HepG2 (cell line): ENCODE measurements at regions not wholly inside any gene's neighbourhood (a gene's known extent, or its start where the extent isn't known, plus 50 kb on each side); places are given as distances from the start of the nearest gene placed in this dataset.
A peak's percentile ranks its signal among the peaks of the same experiment; 100 is the strongest.

ENCODE experiments used
- ATAC-seq: fragments of 200-7000 bp; cut with Tn5 transposase; 3 replicates; pipeline ENCODE4 v1.9.1; 2020; ENCODE audit warnings: mild to moderate bottlenecking, moderate library complexity
- BruUV-seq: library from RNA; stranded (reverse); fragments of 400-500 nt; replicated peaks from 2 replicates; lab custom pipeline; 2021; lab: Mats Ljungman, UMichigan
- CTCF ChIA-PET: fragments of 300-600 bp; formaldehyde crosslinking; extraction: SDS; loops from one replicate; lab custom pipeline; 2021; ENCODE audit warnings: low total read pairs, inconsistent platforms, low intra/inter-chr PET ratio; lab: Yijun Ruan, JAX
- POLR2A ChIA-PET: fragments of 350-600 bp; sonication (Branson Sonifier 250); formaldehyde crosslinking; loops from one replicate; lab custom pipeline; 2020; ENCODE audit warnings: antibody characterized with exemption, inconsistent platforms; lab: Yijun Ruan, JAX
- DNase-seq: peaks from one replicate; pipeline ENCODE4 v3.0.0-alpha.2; 2015; ENCODE audit warnings: low spot score
- FAIRE-seq: peaks from 3 replicates; lab custom pipeline; 2011; peaks lifted over from hg19 to GRCh38; lab: Jason Lieb, UNC
- H2AFZ ChIP-seq: one replicate; pipeline ENCODE4 v1.6.1; 2011; ENCODE audit warnings: low read length, inconsistent platforms
- H3K27ac ChIP-seq: fragments of 300-600 bp; 3 replicates; pipeline ENCODE4 v1.8.0; 2011; ENCODE audit warnings: mixed run types, mild to moderate bottlenecking, mixed read lengths, low read length, inconsistent platforms; ENCODE audit not compliant: insufficient read depth; ENCODE audit errors: extremely low read length
- H3K27me3 ChIP-seq, 2 experiments: fragments of 200-600 bp in 1 of 2; 2 replicates in 1 of 2; 3 replicates in 1 of 2; pipeline versions ENCODE4 v1.6.0 to v1.8.0; 2011; ENCODE audit warnings: low read length in 2 of 2, mild to moderate bottlenecking in 2 of 2, moderate library complexity in 2 of 2, inconsistent platforms in 1 of 2; ENCODE audit not compliant: insufficient read depth in 2 of 2, control insufficient read depth in 1 of 2
- H3K36me3 ChIP-seq, 2 experiments: fragments of 200-600 bp in 1 of 2; replicated peaks in 1 of 2; 2 replicates in 1 of 2; 3 replicates in 1 of 2; pipeline versions ENCODE4 v1.5.1 to v1.8.0; 2011; ENCODE audit warnings: low read length in 2 of 2, inconsistent platforms in 1 of 2; ENCODE audit not compliant: insufficient read depth in 2 of 2, control insufficient read depth in 1 of 2
- H3K4me1 ChIP-seq: 2 replicates; pipeline ENCODE4 v1.5.1; 2012; ENCODE audit warnings: low read length, inconsistent platforms; ENCODE audit not compliant: insufficient read depth
- H3K4me2 ChIP-seq: 2 replicates; pipeline ENCODE4 v1.6.0; 2011; ENCODE audit warnings: low read depth, low read length, inconsistent platforms
- H3K4me3 ChIP-seq, 3 experiments: fragments of 200-600 bp in 1 of 3; sonication (generic), shearing (Covaris generic) in 1 of 3; replicated peaks in 1 of 3; 2 replicates each; pipeline ENCODE4 v1.5.1; 2011 to 2016; ENCODE audit warnings: low read length in 3 of 3, inconsistent platforms in 2 of 3, low read depth in 2 of 3, mild to moderate bottlenecking in 2 of 3, control low read depth in 1 of 3, mixed read lengths in 1 of 3; ENCODE audit not compliant: insufficient read depth in 1 of 3
- H3K79me2 ChIP-seq: one replicate; pipeline ENCODE4 v1.6.1; 2011; ENCODE audit warnings: low read length, inconsistent platforms; ENCODE audit not compliant: insufficient read depth
- H3K9ac ChIP-seq: 2 replicates; pipeline ENCODE4 v1.6.0; 2011; ENCODE audit warnings: mild to moderate bottlenecking, low read depth, low read length, inconsistent platforms; ENCODE audit not compliant: insufficient read depth
- H3K9me3 ChIP-seq: 2 replicates; pipeline ENCODE4 v1.5.1; 2012; ENCODE audit warnings: mild to moderate bottlenecking, low read length
- H4K20me1 ChIP-seq: 2 replicates; pipeline ENCODE4 v1.6.0; 2011; ENCODE audit warnings: inconsistent platforms, mild to moderate bottlenecking, low read length, moderate library complexity; ENCODE audit not compliant: insufficient read depth
- FOSL2 ChIP-seq: sonication (generic); formaldehyde crosslinking; IDR thresholded peaks from 2 replicates; pipeline ENCODE4 v1.4.0; 2020; ENCODE audit warnings: missing genetic modification reagents
- GATAD2A ChIP-seq: IDR thresholded peaks from 2 replicates; pipeline ENCODE4 v1.6.1; 2016
- MAX ChIP-seq: IDR thresholded peaks from 2 replicates; pipeline ENCODE4 v1.6.1; 2012; ENCODE audit warnings: inconsistent platforms
- MYC ChIP-seq: sonication (generic); formaldehyde crosslinking; IDR thresholded peaks from 2 replicates; pipeline ENCODE4 v1.9.0; 2021; ENCODE audit warnings: missing genetic modification reagents, borderline replicate concordance
- NR2F1 ChIP-seq, 2 experiments: fragments of 450-650 bp in 1 of 2; formaldehyde crosslinking in 1 of 2; IDR thresholded peaks; 2 replicates each; pipeline versions ENCODE4 v1.5.0 to v1.6.1; 2016 to 2020; ENCODE audit warnings: mild to moderate bottlenecking in 1 of 2, missing compliant biosample characterization in 1 of 2, missing genetic modification reagents in 1 of 2, moderate library complexity in 1 of 2
- PHF21A ChIP-seq: sonication (generic); formaldehyde crosslinking; IDR thresholded peaks from 2 replicates; pipeline ENCODE4 v1.5.0; 2020; ENCODE audit warnings: mild to moderate bottlenecking, missing genetic modification reagents
- RARA ChIP-seq: IDR thresholded peaks from 2 replicates; pipeline ENCODE4 v1.6.1; 2016; ENCODE audit warnings: missing genetic modification reagents, missing compliant biosample characterization
- RXRA ChIP-seq: sonication (generic); formaldehyde crosslinking; IDR thresholded peaks from 2 replicates; pipeline ENCODE4 v1.5.1; 2020; ENCODE audit warnings: missing genetic modification reagents
- SALL1 ChIP-seq: sonication (generic); formaldehyde crosslinking; IDR thresholded peaks from 2 replicates; pipeline ENCODE4 v1.8.0; 2022; ENCODE audit warnings: mild to moderate bottlenecking, missing genetic modification reagents
- SAP130 ChIP-seq: IDR thresholded peaks from 2 replicates; pipeline ENCODE4 v1.6.1; 2016; ENCODE audit warnings: low read depth
- SKI ChIP-seq: fragments of 450-650 bp; IDR thresholded peaks from one replicate; pipeline ENCODE4 v1.6.1; 2018; ENCODE audit warnings: mild to moderate bottlenecking; ENCODE audit not compliant: partially characterized antibody
- SOX13 ChIP-seq, 3 experiments: fragments of 450-650 bp in 1 of 3; sonication (generic) in 1 of 3; formaldehyde crosslinking in 1 of 3; IDR thresholded peaks in 2 of 3; conservative IDR thresholded peaks in 1 of 3; 2 replicates each; pipeline versions ENCODE4 v1.5.0 to v1.6.1; 2016 to 2020; ENCODE audit warnings: antibody characterized with exemption in 1 of 3, mild to moderate bottlenecking in 1 of 3, missing compliant biosample characterization in 1 of 3, missing genetic modification reagents in 1 of 3, moderate library complexity in 1 of 3
- SP1 ChIP-seq, 2 experiments: fragments of 450-650 bp in 1 of 2; sonication (generic) in 1 of 2; formaldehyde crosslinking in 1 of 2; IDR thresholded peaks; 2 replicates each; pipeline versions ENCODE4 v1.4.0 to v1.6.1; 2016 to 2020; ENCODE audit warnings: missing genetic modification reagents in 1 of 2
- TEAD3 ChIP-seq: optimal IDR thresholded peaks from 2 replicates; pipeline ENCODE3; 2016; ENCODE audit warnings: borderline replicate concordance
- TOPORS ChIP-seq: sonication (generic); formaldehyde crosslinking; IDR thresholded peaks from 2 replicates; pipeline ENCODE4 v1.8.0; 2023; ENCODE audit warnings: mild to moderate bottlenecking, missing genetic modification reagents
- ZNF607 ChIP-seq: sonication (generic); formaldehyde crosslinking; IDR thresholded peaks from 2 replicates; pipeline ENCODE4 v1.5.1; 2020; ENCODE audit warnings: missing genetic modification reagents, mild to moderate bottlenecking, borderline replicate concordance
- WGBS: methylation state at CpG from one replicate; pipeline ENCODE4 v1.1.6; 2017; ENCODE audit warnings: low lambda C conversion rate; 5-methylcytosine and 5-hydroxymethylcytosine counted together
- in situ Hi-C: cut with HindIII; loops from 2 replicates; pipeline ENCODE4 v1.10.0; 2017; ENCODE audit warnings: low pct_unique_long_range_greater_than_20kb; ENCODE audit not compliant: extremely low pct_ligation_motif_present
- intact Hi-C: fragments of 100-400 bp; cut with micrococcal nuclease; formaldehyde crosslinking; loops from one replicate; pipeline ENCODE4 v1.10.0; 2022; ENCODE audit not compliant: unreplicated experiment
- TF ChIP-seq, protein P1 (sequence below): IDR thresholded peaks from 2 replicates; pipeline ENCODE4 v1.6.1; 2016; ENCODE audit warnings: mild to moderate bottlenecking
- TF ChIP-seq, protein P2 (sequence below): sonication (generic); formaldehyde crosslinking; IDR thresholded peaks from 2 replicates; pipeline ENCODE4 v1.4.0; 2020; ENCODE audit warnings: missing genetic modification reagents, borderline replicate concordance

GRCh38 chr11:64501500-64502427 is 54.0 kb upstream of the SLC22A11 start:
- no TSS peak for BruUV-seq
- H3K4me3 ChIP-seq, result peak overlapping the region in 1 of 3 experiments; percentile 9; a peak in 1 of 6 replicates
- peak; percentile 83 for DNase-seq
- H3K36me3 ChIP-seq, result no peaks in the 10 kb centered on the region
- ChIA-PET CTCF (no interaction called here), POLR2A (no interaction called here)
- H3K9me3 ChIP-seq, result no peaks in the 10 kb centered on the region
- intact Hi-C loops (no loop called here), in situ Hi-C loops (no loop called here)
- peak; percentile 97 for ATAC-seq
- H3K4me1 ChIP-seq, result peaks cover 15% of the 10 kb centered on the region
- H3K4me2 ChIP-seq, result peak overlapping the region; percentile 33
- no peaks in the 10 kb centered on the region for H3K79me2 ChIP-seq
- H2AFZ ChIP-seq, result no peak overlapping the region
- 12% methylated on average over 14 of the region's 14 CpGs for WGBS
- peaks cover 3 to 33% of the 10 kb centered on the region in 2 experiments; a peak in 3 of 5 replicates for H3K27me3 ChIP-seq
- no peaks in the 10 kb centered on the region for H4K20me1 ChIP-seq
- no peak overlapping the region for H3K9ac ChIP-seq
- no peak overlapping the region for H3K27ac ChIP-seq
- FAIRE-seq, result peak; percentile 85
- TF ChIP-seq GATAD2A (peak; percentile 61), SKI (peak; percentile 91), NR2F1 (CRISPR knock-in tag; IDR thresholded peaks at IDR 0.05) (peak in 1 of 2 experiments; percentile 39; a peak in 1 of 4 replicates), RXRA (peak; percentile 64; the same call in 1 of the 2 replicates), SP1 (IDR thresholded peaks at IDR 0.05) (no peak), SP1 (CRISPR knock-in tag; IDR thresholded peaks at IDR 0.05) (peak; percentile 22; the same call in 1 of the 2 replicates), MYC (no peak), SOX13 (IDR thresholded peaks at IDR 0.05) (no peak), SOX13 (CRISPR knock-in tag; conservative IDR thresholded peaks at IDR 0.05 in 1 of 2, IDR thresholded peaks at IDR 0.05 in 1 of 2) (peak in 1 of 2 experiments; percentile 32; a peak in 2 of 4 replicates), SAP130 (peak; percentile 41; the same call in 1 of the 2 replicates), TOPORS (no peak), MAX (peak; percentile 40; the same call in 1 of the 2 replicates), TEAD3 (CRISPR knock-in tag) (peak; percentile 95), ZNF607 (no peak), SALL1 (peak; percentile 49), PHF21A (no peak), FOSL2 (CRISPR knock-in tag) (peak; percentile 33; the same call in 1 of the 2 replicates), RARA (CRISPR knock-in tag) (peak; percentile 72)
- TF ChIP-seq, protein P1, sequence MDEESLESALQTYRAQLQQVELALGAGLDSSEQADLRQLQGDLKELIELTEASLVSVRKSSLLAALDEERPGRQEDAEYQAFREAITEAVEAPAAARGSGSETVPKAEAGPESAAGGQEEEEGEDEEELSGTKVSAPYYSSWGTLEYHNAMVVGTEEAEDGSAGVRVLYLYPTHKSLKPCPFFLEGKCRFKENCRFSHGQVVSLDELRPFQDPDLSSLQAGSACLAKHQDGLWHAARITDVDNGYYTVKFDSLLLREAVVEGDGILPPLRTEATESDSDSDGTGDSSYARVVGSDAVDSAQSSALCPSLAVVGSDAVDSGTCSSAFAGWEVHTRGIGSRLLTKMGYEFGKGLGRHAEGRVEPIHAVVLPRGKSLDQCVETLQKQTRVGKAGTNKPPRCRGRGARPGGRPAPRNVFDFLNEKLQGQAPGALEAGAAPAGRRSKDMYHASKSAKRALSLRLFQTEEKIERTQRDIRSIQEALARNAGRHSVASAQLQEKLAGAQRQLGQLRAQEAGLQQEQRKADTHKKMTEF, result 0 out of 2 replicates have a peak, but pooled peaks have one; percentile 22
- TF ChIP-seq, protein P2, sequence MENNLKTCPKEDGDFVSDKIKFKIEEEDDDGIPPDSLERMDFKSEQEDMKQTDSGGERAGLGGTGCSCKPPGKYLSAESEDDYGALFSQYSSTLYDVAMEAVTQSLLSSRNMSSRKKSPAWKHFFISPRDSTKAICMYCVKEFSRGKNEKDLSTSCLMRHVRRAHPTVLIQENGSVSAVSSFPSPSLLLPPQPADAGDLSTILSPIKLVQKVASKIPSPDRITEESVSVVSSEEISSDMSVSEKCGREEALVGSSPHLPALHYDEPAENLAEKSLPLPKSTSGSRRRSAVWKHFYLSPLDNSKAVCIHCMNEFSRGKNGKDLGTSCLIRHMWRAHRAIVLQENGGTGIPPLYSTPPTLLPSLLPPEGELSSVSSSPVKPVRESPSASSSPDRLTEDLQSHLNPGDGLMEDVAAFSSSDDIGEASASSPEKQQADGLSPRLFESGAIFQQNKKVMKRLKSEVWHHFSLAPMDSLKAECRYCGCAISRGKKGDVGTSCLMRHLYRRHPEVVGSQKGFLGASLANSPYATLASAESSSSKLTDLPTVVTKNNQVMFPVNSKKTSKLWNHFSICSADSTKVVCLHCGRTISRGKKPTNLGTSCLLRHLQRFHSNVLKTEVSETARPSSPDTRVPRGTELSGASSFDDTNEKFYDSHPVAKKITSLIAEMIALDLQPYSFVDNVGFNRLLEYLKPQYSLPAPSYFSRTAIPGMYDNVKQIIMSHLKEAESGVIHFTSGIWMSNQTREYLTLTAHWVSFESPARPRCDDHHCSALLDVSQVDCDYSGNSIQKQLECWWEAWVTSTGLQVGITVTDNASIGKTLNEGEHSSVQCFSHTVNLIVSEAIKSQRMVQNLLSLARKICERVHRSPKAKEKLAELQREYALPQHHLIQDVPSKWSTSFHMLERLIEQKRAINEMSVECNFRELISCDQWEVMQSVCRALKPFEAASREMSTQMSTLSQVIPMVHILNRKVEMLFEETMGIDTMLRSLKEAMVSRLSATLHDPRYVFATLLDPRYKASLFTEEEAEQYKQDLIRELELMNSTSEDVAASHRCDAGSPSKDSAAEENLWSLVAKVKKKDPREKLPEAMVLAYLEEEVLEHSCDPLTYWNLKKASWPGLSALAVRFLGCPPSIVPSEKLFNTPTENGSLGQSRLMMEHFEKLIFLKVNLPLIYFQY, result 0 out of 2 replicates have a peak, but pooled peaks have one; percentile 53
